Mammary epithelial cell (primary cell): ENCODE measurements at regions not wholly inside any gene's neighbourhood (a gene's known extent, or its start where the extent isn't known, plus 50 kb on each side); places are given as distances from the start of the nearest gene placed in this dataset.

Experiments used
- CTCF ChIP-seq, 2 donors: IDR thresholded peaks in 1 of 2; conservative IDR thresholded peaks in 1 of 2; 2 replicates each; pipeline ENCODE4 v1.5.1; 2011 to 2012; ENCODE audit warnings: inconsistent platforms in 2 of 2, low read length in 2 of 2, mild to moderate bottlenecking in 2 of 2, control low read depth in 1 of 2, low read depth in 1 of 2; ENCODE audit not compliant: insufficient read depth in 1 of 2; ENCODE audit errors: extremely low read depth in 1 of 2
- EZH2 ChIP-seq: IDR thresholded peaks from 2 replicates; pipeline ENCODE4 v1.6.1; 2012; ENCODE audit warnings: low read length, inconsistent platforms, borderline replicate concordance

- TF ChIP-seq CTCF (conservative IDR thresholded peaks at IDR 0.05 in 1 of 2, IDR thresholded peaks at IDR 0.05 in 1 of 2; ENCODE audit: extremely low read depth in 1 of 2, insufficient read depth in 1 of 2, low read depth in 1 of 2, low read length in 2 of 2) = no peak
- no peak for TF ChIP-seq EZH2
These were observed 437.5 kb downstream of the HTR1B start for GRCh38 chr6:77025736-77026223.
